Panc1 (cell line): ENCODE measurements at regions not wholly inside any gene's neighbourhood (a gene's known extent, or its start where the extent isn't known, plus 50 kb on each side); places are given as distances from the start of the nearest gene placed in this dataset.
"Not testable (repeated sequence)": the region's sequence is repeated elsewhere in the genome, so short reads cannot be mapped to it uniquely, and the experiment has no call there.

ENCODE experiments used
- POLR2AphosphoS5 ChIP-seq: IDR thresholded peaks from 2 replicates; pipeline ENCODE4 v1.6.1; 2012; ENCODE audit warnings: mild to moderate bottlenecking, low read depth, low read length, moderate library complexity
- TF ChIP-seq, protein P1 (sequence below): fragments of 450-650 bp; IDR thresholded peaks from 2 replicates; pipeline ENCODE4 v1.5.1; 2017; ENCODE audit warnings: mild to moderate bottlenecking
- TF ChIP-seq, protein P2 (sequence below), 2 experiments: IDR thresholded peaks; 2 replicates each; pipeline ENCODE4 v1.6.1; 2011 to 2012; ENCODE audit warnings: low read depth in 2 of 2, control low read depth in 1 of 2, low read length in 1 of 2, mild to moderate bottlenecking in 1 of 2, moderate library complexity in 1 of 2; ENCODE audit not compliant: insufficient read depth in 1 of 2

DNA sequence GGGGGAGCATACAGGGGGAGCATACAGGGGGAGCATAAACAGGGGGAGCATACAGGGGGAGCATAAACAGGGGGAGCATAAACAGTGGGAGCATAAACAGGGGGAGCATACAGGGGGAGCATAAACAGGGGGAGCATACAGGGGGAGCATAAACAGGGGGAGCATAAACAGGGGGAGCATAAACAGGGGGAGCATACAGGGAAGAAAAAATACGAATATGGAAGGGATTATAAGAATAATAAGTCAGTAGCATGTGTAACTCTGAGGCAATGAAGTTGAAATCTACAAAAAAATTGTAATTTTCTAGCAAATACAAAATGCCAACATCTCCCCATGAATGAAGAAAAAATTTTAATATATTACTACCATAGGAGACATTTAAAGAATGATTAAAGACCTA is 101.3 kb upstream of the FOXQ1 start:
- TF ChIP-seq, protein P1, sequence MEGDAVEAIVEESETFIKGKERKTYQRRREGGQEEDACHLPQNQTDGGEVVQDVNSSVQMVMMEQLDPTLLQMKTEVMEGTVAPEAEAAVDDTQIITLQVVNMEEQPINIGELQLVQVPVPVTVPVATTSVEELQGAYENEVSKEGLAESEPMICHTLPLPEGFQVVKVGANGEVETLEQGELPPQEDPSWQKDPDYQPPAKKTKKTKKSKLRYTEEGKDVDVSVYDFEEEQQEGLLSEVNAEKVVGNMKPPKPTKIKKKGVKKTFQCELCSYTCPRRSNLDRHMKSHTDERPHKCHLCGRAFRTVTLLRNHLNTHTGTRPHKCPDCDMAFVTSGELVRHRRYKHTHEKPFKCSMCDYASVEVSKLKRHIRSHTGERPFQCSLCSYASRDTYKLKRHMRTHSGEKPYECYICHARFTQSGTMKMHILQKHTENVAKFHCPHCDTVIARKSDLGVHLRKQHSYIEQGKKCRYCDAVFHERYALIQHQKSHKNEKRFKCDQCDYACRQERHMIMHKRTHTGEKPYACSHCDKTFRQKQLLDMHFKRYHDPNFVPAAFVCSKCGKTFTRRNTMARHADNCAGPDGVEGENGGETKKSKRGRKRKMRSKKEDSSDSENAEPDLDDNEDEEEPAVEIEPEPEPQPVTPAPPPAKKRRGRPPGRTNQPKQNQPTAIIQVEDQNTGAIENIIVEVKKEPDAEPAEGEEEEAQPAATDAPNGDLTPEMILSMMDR: not testable (repeated sequence)
- TF ChIP-seq POLR2AphosphoS5: not testable (repeated sequence)
- TF ChIP-seq, protein P2, sequence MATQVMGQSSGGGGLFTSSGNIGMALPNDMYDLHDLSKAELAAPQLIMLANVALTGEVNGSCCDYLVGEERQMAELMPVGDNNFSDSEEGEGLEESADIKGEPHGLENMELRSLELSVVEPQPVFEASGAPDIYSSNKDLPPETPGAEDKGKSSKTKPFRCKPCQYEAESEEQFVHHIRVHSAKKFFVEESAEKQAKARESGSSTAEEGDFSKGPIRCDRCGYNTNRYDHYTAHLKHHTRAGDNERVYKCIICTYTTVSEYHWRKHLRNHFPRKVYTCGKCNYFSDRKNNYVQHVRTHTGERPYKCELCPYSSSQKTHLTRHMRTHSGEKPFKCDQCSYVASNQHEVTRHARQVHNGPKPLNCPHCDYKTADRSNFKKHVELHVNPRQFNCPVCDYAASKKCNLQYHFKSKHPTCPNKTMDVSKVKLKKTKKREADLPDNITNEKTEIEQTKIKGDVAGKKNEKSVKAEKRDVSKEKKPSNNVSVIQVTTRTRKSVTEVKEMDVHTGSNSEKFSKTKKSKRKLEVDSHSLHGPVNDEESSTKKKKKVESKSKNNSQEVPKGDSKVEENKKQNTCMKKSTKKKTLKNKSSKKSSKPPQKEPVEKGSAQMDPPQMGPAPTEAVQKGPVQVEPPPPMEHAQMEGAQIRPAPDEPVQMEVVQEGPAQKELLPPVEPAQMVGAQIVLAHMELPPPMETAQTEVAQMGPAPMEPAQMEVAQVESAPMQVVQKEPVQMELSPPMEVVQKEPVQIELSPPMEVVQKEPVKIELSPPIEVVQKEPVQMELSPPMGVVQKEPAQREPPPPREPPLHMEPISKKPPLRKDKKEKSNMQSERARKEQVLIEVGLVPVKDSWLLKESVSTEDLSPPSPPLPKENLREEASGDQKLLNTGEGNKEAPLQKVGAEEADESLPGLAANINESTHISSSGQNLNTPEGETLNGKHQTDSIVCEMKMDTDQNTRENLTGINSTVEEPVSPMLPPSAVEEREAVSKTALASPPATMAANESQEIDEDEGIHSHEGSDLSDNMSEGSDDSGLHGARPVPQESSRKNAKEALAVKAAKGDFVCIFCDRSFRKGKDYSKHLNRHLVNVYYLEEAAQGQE (IDR thresholded peaks at IDR 0.05; ENCODE audit: insufficient read depth in 1 of 2, low read depth in 2 of 2, low read length in 1 of 2): not testable (repeated sequence)
